ENCODE measurements at regions not wholly inside any gene's neighbourhood (a gene's known extent, or its start where the extent isn't known, plus 50 kb on each side); places are given as distances from the start of the nearest gene placed in this dataset.

DNA sequence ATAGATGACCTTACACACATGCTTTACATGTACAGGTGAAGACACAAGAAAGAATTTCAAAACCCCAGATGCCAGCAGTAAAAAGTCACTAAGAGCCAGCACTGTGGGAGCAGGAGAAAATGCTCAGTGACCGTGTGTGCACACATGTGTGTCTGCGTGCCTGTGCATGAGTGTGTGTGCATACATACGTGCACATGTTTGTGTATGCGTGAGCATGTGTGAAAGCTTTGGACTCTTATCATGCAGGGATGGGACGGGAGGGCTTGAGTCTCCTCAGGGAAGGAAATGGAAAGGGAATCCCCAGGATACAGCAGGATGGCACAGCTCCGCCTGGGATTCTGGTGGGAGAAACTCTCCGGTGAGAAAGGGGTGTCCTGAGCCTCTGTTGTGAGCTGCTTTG is 121.5 kb upstream of the B3GAT1 start:
- TF ChIP-seq, protein P1, sequence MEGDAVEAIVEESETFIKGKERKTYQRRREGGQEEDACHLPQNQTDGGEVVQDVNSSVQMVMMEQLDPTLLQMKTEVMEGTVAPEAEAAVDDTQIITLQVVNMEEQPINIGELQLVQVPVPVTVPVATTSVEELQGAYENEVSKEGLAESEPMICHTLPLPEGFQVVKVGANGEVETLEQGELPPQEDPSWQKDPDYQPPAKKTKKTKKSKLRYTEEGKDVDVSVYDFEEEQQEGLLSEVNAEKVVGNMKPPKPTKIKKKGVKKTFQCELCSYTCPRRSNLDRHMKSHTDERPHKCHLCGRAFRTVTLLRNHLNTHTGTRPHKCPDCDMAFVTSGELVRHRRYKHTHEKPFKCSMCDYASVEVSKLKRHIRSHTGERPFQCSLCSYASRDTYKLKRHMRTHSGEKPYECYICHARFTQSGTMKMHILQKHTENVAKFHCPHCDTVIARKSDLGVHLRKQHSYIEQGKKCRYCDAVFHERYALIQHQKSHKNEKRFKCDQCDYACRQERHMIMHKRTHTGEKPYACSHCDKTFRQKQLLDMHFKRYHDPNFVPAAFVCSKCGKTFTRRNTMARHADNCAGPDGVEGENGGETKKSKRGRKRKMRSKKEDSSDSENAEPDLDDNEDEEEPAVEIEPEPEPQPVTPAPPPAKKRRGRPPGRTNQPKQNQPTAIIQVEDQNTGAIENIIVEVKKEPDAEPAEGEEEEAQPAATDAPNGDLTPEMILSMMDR (IDR thresholded peaks at IDR 0.05), result no peak
- no peak for TF ChIP-seq POLR2A (IDR thresholded peaks at IDR 0.05)
